ENCODE measurements at regions not wholly inside any gene's neighbourhood (a gene's known extent, or its start where the extent isn't known, plus 50 kb on each side); places are given as distances from the start of the nearest gene placed in this dataset.

- DNase-seq (ENCODE audit: low spot score), result no peak
Measured at GRCh38 chr4:132863619-132864018, 285.5 kb upstream of the PCDH10 start.

GRCh38 chr4:132865458-132865857, 283.6 kb upstream of the PCDH10 start:
- no peak for DNase-seq (ENCODE audit: low spot score)

GRCh38 chr4:132865922-132866321, 283.2 kb upstream of the PCDH10 start:
- no peak for DNase-seq (ENCODE audit: low spot score)

- DNase-seq (ENCODE audit: low spot score), result no peak
Measured at GRCh38 chr4:132866616-132867015, 282.5 kb upstream of the PCDH10 start.

GRCh38 chr4:132893787-132894186, 255.3 kb upstream of the PCDH10 start:
- DNase-seq (ENCODE audit: low spot score), result no peak

- no peak for DNase-seq (ENCODE audit: low spot score)
Measured at GRCh38 chr4:132901224-132901623, 247.9 kb upstream of the PCDH10 start.

- no peak for DNase-seq (ENCODE audit: low spot score)
Measured at GRCh38 chr4:132910229-132910748, 238.8 kb upstream of the PCDH10 start.

- no peak for DNase-seq (ENCODE audit: low spot score)
Measured at GRCh38 chr4:132918096-132918495, 231.0 kb upstream of the PCDH10 start.

GRCh38 chr4:132923516-132923915, 225.6 kb upstream of the PCDH10 start:
- DNase-seq (ENCODE audit: low spot score), result no peak

GRCh38 chr4:132934911-132935310, 214.2 kb upstream of the PCDH10 start:
- DNase-seq (ENCODE audit: low spot score), result no peak

GRCh38 chr4:132955146-132955545, 193.9 kb upstream of the PCDH10 start:
- no peak for DNase-seq (ENCODE audit: low spot score)

- DNase-seq (ENCODE audit: low spot score), result no peak
Measured at GRCh38 chr4:132956962-132957361, 192.1 kb upstream of the PCDH10 start.

GRCh38 chr4:132958457-132959263, 190.4 kb upstream of the PCDH10 start:
- DNase-seq (ENCODE audit: low spot score), result no peak

GRCh38 chr4:132981611-132982010, 167.5 kb upstream of the PCDH10 start:
- DNase-seq (ENCODE audit: low spot score), result no peak

GRCh38 chr4:132982151-132982550, 166.9 kb upstream of the PCDH10 start:
- no peak for DNase-seq (ENCODE audit: low spot score)

GRCh38 chr4:132991111-132991510, 158.0 kb upstream of the PCDH10 start:
- no peak for DNase-seq (ENCODE audit: low spot score)

GRCh38 chr4:132992686-132993085, 156.4 kb upstream of the PCDH10 start:
- no peak for DNase-seq (ENCODE audit: low spot score)

GRCh38 chr4:132998585-132999230, 150.4 kb upstream of the PCDH10 start:
- DNase-seq (ENCODE audit: low spot score), result no peak

- DNase-seq (ENCODE audit: low spot score), result no peak
Measured at GRCh38 chr4:133000012-133000411, 149.1 kb upstream of the PCDH10 start.

- DNase-seq (ENCODE audit: low spot score), result no peak
Measured at GRCh38 chr4:133003169-133003568, 145.9 kb upstream of the PCDH10 start.

GRCh38 chr4:133014473-133015135, 134.5 kb upstream of the PCDH10 start:
- no peak for DNase-seq (ENCODE audit: low spot score)

GRCh38 chr4:133045288-133045687, 103.8 kb upstream of the PCDH10 start:
- DNase-seq (ENCODE audit: low spot score), result no peak

- DNase-seq (ENCODE audit: low spot score), result no peak
Measured at GRCh38 chr4:133046156-133046555, 102.9 kb upstream of the PCDH10 start.
